ENCODE measurements at regions not wholly inside any gene's neighbourhood (a gene's known extent, or its start where the extent isn't known, plus 50 kb on each side); places are given as distances from the start of the nearest gene placed in this dataset.

DNA sequence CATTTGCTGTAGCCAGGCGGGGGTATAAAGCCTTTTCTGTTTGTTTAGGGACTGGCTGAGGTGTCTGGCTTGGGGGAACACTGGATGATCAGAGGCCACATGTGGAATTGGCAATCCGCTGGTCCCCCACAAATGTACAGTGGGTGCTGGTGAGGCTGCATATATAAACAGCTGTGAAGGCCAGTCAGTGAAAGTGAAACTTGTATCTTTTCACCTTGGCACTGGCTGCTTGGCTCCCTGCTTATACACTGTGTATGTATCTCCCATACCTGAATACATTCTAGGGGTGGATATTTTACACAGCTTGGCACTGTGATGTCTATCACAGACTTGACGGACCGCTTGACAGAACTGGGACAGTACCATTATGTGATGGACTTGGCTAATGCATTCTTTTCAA lies 246.8 kb upstream of the AVPR1A start:
- TF ChIP-seq, protein P1, sequence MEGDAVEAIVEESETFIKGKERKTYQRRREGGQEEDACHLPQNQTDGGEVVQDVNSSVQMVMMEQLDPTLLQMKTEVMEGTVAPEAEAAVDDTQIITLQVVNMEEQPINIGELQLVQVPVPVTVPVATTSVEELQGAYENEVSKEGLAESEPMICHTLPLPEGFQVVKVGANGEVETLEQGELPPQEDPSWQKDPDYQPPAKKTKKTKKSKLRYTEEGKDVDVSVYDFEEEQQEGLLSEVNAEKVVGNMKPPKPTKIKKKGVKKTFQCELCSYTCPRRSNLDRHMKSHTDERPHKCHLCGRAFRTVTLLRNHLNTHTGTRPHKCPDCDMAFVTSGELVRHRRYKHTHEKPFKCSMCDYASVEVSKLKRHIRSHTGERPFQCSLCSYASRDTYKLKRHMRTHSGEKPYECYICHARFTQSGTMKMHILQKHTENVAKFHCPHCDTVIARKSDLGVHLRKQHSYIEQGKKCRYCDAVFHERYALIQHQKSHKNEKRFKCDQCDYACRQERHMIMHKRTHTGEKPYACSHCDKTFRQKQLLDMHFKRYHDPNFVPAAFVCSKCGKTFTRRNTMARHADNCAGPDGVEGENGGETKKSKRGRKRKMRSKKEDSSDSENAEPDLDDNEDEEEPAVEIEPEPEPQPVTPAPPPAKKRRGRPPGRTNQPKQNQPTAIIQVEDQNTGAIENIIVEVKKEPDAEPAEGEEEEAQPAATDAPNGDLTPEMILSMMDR (IDR thresholded peaks at IDR 0.05; ENCODE audit: extremely low read depth in 1 of 2, insufficient read depth in 1 of 2, low read depth in 1 of 2, low read length in 2 of 2): no peak
- no peak for TF ChIP-seq EZH2 (IDR thresholded peaks at IDR 0.05; ENCODE audit: borderline replicate concordance, low read depth, low read length, severe bottlenecking)
- TF ChIP-seq POLR2A (IDR thresholded peaks at IDR 0.05; ENCODE audit: low read depth, low read length): no peak
- TF ChIP-seq, protein P2, sequence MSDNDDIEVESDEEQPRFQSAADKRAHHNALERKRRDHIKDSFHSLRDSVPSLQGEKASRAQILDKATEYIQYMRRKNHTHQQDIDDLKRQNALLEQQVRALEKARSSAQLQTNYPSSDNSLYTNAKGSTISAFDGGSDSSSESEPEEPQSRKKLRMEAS (IDR thresholded peaks at IDR 0.05; ENCODE audit: insufficient read depth, insufficient read length): no peak
- no peak for TF ChIP-seq GATA2 (IDR thresholded peaks at IDR 0.05; ENCODE audit: insufficient read depth, insufficient read length, low read depth, low read length)
- TF ChIP-seq POLR2AphosphoS5 (IDR thresholded peaks at IDR 0.05; ENCODE audit: insufficient read depth, low read depth, low read length): no peak
- no peak for TF ChIP-seq MYC (IDR thresholded peaks at IDR 0.05; ENCODE audit: low read depth, low read length)
- TF ChIP-seq JUN (IDR thresholded peaks at IDR 0.05; ENCODE audit: borderline replicate concordance, insufficient read depth, insufficient read length, low read depth): no peak

Data from endothelial cell of umbilical vein (primary cell).